HG03045 (cell line): ENCODE measurements at regions not wholly inside any gene's neighbourhood (a gene's known extent, or its start where the extent isn't known, plus 50 kb on each side); places are given as distances from the start of the nearest gene placed in this dataset.
"Not testable (repeated sequence)": the region's sequence is repeated elsewhere in the genome, so short reads cannot be mapped to it uniquely, and the experiment has no call there.

Source experiments
- ATAC-seq: cut with Tn5 transposase; IDR thresholded peaks from one replicate; pipeline ENCODE4 v1.9.1; 2021; ENCODE audit warnings: mild to moderate bottlenecking, moderate library complexity; ENCODE audit not compliant: unreplicated experiment

DNA sequence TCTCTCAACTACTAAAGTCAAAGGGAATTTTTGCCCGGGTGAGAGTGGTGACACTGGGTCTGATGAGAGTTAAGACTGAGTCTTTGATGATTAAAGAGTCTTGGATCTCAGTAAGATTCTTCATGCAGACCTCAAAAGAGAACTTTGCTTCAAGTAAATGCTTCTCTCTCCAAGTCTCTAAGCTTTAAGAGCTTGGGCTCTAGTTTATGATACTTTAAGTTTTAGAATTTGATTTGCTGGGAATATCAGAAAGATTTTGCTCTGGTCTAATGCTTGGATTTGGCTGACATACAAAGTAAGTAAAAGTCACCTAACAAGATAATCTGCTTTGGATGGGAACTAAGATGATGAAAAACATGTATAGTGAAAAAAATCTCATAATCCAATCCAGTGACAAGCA lies 566.3 kb downstream of the MAT2B start:
- ATAC-seq: no peak

DNA sequence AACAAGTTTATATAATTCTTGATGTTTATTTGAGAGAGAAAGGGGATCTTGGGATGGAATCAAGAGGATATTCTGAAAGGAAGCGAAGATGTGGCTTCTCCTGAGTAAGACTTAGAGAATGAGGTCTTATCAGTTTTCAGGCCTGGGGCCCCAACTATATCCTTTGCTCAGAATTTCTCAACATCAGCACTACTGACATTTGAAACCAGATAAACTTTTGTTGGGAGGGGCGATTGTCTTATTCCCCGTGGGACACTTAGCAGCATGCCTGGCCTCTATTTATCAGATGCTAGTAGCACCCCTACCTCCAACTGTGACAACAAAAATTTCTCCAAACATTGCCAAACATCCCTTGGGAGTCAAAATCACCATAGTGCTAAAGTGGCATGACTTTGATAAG lies 567.7 kb downstream of the MAT2B start:
- ATAC-seq: no peak

DNA sequence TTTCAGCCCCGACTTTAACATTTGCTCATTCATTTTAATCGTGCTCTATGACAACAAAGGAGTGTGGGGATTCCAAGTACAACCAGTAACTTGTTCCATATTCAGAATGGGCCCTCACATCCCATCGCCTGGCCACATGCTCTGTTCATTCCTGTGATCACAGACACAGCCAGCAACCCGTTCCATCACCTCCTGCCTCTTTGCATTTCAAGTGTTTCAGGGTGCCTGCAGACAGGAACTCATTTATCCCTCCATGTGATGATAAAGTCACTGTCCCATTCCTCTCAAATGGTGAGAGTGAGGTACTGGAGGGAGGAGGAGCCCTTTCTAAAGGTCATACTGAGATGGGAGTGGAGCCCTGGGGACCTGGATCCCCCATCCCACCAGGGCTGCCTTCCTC lies 571.1 kb downstream of the MAT2B start:
- no peak for ATAC-seq

DNA sequence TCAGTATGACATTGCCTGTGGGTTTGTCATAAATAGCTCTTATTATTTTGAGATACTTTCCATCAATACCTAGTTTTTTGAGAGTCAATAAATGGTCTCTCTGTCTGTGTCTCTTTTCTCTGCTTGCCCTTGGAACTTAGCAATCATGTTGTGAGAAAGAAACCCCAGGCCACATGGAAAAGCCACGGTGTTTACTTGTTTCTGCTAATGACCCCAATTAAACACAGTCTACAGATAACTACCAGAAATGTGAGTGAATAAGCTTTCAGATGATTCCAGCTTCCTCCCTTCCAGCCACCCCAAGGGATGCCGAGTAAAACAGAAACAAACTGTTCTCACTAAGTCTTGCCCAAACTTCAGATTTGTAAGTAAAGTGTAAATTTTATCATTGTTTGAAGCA lies 584.9 kb downstream of the MAT2B start:
- ATAC-seq: no peak

DNA sequence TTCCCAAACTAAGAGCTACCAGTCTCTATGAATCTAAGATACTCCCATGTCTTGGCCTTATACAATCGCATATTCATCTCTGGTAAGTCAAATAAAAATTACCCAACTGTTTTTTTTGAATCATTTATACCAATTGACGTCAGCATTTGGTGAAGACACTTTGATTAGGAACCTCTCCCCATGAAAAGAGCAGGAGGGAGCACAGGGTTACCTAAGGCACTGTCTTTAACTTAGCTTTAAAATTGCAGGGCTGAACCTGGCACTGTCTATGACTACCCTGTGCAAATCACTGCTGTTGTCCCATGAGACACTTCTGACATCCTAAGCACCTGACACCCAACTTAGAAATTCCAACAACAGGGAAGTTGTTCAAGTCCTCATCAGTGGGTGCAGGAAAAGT lies 586.4 kb downstream of the MAT2B start:
- ATAC-seq: no peak

DNA sequence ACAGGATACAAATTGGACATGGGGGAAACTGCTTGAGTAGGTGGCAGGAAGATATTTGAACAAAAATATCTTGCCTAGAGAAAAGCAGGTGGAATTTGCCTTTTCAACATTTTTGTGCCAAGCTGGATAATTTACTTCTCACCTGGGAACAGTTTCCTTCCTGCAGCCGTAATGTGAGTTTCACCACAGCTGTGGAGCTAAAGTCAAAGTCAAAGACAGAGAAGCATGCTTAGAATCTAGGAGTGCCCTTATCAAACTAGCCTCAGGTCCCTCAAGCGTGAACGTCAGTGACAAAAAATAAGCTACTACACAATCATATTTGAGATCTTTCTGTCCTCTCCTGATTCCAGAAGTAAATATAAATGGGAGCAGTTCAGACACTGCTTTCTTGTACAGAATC lies 588.9 kb downstream of the MAT2B start:
- no peak for ATAC-seq

DNA sequence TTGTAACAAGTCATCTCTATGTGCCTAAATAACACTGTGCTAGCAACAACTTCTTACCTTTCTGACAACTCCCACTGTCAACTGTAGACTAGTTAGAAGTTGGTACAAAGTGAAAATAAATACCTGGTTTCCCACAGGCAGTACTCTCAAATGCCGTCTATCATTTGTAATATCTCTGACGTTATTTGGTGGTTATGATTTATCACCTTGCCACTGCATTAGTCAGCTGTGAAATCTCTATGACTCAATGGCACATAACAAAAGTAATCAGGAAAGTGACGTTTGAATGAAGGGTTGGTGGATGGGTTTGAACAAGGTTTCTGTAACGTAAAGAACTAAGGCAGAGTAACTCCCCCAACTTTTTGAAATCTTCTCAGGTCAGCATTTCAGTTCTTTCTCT lies 592.3 kb downstream of the MAT2B start:
- ATAC-seq: no peak

DNA sequence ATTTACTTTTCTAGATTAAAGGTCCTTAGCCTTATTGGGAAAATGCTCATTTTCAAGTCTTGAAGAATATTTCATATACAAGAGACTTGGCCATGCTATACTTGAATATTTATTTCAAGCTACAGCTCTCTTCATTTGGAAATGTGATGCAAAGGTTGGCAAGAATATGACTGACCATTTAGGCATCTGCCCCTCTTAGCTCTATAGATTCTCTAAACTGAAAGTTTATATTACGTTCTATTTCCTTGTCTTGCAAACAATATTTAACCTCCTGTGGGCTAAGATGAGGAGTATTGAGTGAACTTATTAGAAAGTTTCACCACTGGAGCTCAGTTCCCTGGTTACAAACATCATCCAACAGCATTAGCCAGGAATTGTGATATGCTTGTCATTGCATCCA lies 593.1 kb downstream of the MAT2B start:
- ATAC-seq: no peak

DNA sequence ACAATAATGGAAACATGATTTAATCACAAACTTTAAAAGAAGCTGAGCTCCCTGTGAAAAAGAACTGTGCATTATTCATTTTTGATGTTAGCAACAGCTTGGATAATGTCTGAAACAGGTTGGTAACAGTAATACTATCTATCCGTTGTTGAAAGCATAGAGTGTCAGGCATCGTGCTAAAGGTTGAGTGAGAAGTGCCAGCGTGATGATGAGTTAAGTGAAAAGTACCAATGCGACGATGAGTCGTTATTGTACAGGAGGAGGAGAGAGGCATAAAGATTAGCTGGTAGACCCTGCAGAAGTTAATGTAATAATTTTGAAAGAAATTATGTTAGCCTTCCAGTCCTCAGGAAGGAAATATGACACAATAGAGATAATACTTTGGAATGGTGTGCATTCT lies 593.6 kb downstream of the MAT2B start:
- no peak for ATAC-seq

DNA sequence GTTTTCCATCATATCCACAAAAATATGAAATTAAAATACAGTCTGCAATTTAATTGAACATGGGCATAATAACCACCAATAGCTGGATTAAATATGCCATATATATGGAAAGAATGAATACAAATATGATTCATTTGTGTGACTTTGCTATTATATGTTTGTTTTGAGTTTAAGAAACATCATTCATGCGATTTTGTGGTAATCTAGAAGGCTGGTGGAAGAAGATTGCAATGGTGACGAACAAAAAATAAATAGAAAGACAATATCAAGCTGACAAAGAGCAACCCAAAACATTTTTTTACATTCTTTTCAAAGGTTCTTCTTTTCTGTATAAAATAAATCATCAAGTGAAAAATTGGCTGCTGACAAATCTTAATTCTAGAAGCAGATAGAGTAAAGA lies 610.0 kb downstream of the MAT2B start:
- ATAC-seq: no peak

DNA sequence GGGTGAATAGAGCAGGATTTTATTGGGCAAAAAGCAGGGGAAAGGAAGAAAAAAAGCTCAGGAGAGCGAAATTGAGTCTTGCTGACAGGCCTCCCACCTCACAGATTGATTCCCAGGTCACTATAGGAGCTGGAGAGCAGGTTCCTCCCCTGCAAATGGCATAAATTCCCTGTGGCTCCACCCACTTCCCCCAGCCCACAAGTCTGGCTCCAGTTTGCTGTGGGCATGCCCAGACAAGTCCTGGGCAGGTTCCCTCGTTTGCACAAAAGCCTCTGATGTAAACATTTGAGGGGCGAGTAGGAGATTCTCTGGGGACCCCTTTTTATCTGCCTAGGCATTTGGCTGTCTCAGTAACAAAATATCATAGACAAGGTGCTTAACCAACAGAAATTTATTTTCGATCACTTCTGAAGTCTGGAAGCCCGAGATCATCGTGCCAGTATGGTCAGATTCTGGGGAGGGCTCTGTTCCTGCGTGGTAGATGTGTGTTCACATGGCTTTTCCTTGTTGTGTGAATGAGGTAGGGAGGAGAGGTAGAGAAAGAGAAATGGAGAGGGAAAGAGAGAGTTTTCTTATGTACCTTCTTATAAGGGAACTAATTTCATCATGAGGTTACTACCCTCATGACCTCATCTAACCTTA lies 614.5 kb downstream of the MAT2B start:
- ATAC-seq: peak; percentile 76

DNA sequence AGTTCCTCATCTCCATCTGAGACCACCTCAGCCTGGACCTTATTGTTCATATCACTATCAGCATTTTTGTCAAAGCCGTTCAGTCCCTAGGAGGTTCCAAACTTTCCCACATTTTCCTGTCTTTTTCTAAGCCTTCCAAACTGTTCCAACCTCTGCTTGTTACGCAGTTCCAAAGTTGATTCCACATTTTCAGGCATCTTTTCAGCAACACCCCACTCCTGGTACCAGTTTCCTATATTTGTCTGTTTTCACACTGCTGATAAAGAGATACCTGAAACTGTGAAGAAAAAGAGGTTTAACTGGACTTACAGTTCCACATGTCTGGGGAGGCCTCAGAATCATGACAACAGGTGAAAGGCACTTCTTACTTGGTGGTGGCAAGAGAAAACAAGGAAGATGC lies 622.1 kb downstream of the MAT2B start:
- no peak for ATAC-seq

DNA sequence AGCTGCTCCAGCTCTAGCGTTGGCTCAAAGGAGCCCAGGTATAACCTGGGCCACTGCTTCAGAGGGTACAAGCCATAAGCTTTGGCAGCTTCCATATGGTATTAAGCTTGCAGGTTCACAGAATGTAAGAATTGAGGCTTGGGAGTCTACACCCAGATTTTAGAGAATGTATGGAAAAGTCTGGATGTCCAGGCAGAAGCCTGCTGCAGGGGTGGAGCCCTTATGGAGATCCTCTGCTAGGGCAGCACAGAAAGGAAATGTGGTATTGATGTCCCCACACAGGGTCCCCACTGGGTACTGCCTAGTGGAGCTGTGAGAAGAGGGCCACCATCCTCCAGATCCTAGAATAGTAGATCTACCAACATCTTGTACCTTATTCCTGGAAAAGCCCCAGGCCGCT lies 626.9 kb downstream of the MAT2B start:
- no peak for ATAC-seq

DNA sequence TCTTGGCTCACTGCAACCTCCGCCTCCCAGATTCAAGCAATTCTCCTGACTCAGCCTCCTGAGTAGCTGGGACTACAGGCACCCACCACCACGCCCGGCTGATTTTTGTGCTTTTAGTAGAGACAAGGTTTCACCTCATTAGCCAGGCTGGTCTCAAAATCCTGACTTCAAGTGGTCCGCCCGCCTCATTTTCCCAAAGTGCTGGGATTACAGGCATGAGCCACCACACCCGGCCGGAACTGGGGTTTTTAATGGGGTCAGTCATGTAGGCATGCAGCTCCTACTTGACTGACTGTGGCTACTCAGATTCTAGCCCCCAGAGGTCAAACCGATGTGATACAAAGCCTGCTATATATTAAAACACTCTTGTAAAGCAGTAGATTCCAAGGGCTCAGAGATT lies 631.7 kb downstream of the MAT2B start:
- no peak for ATAC-seq

DNA sequence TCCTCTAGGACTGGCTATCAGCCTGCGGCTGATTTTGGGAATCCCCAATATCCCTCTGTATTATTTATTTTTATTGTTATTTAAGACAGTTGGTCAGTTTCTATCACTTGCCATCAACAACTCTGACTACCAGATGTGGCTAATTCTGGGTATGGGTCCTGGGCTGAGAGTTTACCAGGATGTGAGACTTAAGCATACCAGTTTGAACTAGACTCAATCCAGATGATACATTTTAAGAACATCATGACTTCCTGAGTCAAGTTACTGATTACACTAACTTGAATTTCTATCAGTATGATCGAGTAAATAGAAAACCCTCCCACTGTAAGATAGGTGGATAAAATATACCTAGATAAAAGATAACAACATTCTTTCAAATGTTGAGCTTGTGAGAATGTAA lies 634.0 kb downstream of the MAT2B start:
- no peak for ATAC-seq

DNA sequence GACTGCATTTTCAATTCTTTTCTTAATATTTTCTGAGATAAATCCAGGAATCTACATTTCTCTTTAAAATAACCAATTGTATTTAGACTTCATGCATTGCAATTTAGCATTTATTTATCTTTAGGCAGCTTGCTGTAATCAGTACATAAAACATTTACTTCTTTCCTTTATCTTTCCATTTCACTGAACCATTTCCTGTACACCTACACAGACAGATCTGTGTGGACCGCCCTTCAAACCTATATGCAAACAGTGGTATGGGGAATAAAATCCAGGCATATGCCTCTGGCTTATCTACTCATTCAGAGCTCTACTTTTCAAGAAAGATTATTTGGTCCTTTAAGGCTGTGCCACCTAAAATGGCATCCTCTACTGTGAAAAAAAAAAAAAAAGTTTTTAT lies 640.0 kb downstream of the MAT2B start:
- no peak for ATAC-seq

DNA sequence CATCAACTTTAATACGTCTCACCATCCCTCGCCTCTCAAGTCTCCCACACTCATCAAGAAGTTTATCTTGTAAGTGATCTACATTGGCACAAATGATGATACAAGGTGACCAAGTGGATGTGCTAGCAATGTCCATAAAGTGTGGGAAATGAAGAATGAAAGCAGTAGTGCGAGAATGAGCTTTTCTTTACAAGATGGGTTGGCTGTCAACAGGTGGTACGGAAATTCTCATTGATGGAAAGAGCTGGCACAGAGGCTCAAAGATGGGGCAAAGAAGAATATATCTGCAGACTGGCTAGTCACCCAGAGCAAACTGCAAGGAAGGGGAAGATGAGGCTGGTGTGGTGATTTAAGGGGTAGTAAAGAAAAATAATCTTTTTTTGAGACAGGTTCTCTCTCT lies 640.8 kb downstream of the MAT2B start:
- ATAC-seq: no peak

DNA sequence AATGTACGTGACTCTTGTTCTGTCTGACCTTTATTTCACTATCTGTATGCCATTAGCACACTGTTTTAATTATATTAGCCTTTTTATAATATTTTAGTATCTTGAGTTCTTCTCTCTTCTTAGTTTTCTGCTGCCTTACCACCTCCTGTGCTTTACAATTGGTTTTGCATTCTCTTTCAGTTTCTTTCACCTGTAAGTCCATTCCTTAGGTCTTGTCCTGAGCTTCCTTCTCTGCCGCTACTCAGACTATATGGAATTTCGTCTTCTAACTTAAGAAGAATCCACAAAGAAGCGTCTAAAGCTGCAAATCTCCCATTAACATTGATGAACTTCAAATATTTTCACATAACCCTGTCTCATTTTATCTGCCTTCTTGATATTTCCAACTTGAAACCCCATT lies 642.9 kb downstream of the MAT2B start:
- ATAC-seq: no peak

DNA sequence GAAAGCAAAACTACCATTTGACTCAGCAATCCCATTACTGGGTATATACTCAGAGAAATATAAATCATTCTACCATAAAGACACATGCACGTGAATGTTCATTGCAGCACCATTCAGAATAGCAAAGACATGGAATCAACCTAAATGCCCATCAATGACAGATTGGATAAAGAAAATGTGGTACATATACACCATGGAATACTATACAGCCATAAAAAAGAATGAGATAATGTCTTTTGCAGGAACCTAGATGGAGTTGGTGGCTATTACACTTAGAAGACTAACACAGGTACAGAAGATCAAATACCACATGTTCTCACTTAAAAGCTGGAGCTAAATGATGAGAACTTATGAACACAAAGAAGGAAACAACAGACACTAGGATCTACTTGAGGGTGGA lies 647.1 kb downstream of the MAT2B start:
- not testable (repeated sequence) for ATAC-seq

DNA sequence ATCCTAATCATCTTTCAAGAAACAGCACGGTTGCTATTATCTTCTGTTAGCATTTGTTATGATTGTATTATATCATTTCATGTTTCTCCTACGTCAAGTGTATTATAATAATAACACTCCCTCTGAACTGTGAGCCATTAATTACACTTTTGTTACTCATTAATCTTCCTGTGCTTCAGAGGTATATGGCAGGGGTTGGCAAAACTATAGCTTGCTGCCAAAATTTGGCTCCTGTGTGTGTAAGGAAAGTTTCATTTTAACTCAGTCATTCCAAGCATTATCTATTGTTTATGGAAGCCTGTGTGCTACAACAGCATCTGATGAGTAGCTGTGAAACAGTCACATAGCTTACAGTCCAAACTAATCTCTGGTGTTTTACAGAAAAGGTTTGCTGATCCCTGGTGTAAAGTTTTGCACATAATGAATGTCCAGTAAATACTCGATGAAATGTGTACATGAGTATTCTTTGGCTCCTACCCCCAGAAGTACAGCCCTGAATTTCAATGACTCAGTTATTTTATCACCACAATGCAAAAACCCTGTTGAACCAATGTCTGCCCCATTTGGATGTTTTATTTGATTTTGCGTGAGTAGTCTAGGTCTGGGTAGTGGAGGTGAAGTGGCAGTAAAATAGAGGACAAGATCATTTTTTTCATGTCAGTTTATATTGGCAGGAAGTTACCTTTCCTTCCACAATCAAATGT lies 648.2 kb downstream of the MAT2B start:
- no peak for ATAC-seq

DNA sequence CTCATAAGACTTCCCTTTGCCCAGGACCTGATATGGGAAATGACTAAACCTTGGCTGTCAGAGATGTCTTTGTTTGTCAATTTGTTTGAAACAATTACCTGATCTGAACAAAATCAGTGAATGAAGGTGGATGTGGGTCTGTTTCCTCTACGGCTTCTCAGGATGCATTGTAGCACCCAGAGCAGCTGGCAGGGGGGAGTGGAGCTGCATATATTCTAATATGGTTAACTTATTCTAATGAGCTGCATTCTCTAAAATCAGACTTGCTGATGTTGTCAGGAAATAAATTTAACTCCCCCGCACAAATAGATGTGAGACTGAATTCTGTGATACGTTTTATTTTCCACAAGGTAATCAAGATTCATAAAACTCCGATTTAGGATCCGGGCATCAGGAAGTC lies 665.4 kb downstream of the MAT2B start:
- ATAC-seq: no peak

DNA sequence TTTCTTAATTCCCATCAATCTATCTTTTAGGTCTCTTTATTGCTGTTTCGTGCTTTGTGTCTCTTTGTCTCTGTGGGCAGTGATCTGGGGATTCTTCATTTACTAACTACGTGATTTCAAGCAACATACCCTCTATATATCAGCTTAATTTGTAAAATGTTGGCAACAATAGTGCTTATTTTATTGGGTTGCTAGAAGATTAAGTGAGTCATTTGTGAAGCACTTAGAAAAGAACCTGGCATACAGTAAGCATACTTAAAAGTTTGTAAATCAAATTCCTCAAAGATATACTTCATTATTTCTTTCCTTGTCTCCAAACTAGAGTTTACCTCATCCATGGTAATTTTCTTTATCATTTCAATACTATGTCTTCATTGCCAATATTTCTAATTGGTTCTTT lies 669.7 kb downstream of the MAT2B start:
- ATAC-seq: no peak

DNA sequence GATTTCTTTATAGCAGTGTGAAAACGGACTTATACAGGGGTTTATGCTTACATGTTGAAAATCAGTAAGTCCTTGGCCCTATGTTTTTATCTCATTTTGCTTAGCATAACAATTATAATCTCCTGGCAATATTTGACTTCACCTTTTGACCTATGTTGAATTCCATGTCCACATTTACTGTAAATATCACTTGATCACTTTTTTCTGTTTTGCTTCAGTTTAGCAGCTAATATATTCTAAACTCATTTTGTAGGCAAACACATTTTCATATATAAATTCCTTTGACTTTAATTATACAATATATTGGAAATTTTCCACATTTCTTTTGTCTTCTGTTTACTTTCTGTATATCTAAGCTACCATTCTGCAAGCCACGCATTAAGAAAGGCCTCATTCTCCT lies 674.0 kb downstream of the MAT2B start:
- no peak for ATAC-seq
